Small intestine (tissue), 7 donors: ENCODE measurements at regions not wholly inside any gene's neighbourhood (a gene's known extent, or its start where the extent isn't known, plus 50 kb on each side); places are given as distances from the start of the nearest gene placed in this dataset.

ENCODE experiments used
- DNase-seq, 2 donors: peaks; one replicate each; pipeline versions ENCODE4 v3.0.0 to v3.0.0-alpha.2; 2013
- FAIRE-seq: peaks from 2 replicates; lab custom pipeline; 2012; peaks lifted over from hg19 to GRCh38; lab: Jason Lieb, UNC
- H3K27ac ChIP-seq, 3 donors: one replicate each; pipeline ENCODE4 v1.5.1; 2013; ENCODE audit warnings: low read length in 2 of 3, mild to moderate bottlenecking in 2 of 3, control low read depth in 1 of 3, inconsistent platforms in 1 of 3, low read depth in 1 of 3, moderate library complexity in 1 of 3
- H3K27me3 ChIP-seq, 3 donors: one replicate each; pipeline ENCODE4 v1.6.1; 2013; ENCODE audit warnings: low read length in 3 of 3, inconsistent platforms in 1 of 3; ENCODE audit not compliant: control insufficient read depth in 3 of 3, insufficient read depth in 3 of 3
- H3K36me3 ChIP-seq, 3 donors: one replicate each; pipeline ENCODE4 v1.6.1; 2013; ENCODE audit warnings: low read length in 3 of 3, inconsistent platforms in 1 of 3, low read depth in 1 of 3, mild to moderate bottlenecking in 1 of 3, moderate library complexity in 1 of 3; ENCODE audit not compliant: control insufficient read depth in 3 of 3, insufficient read depth in 2 of 3
- H3K4me1 ChIP-seq, 3 donors: one replicate each; pipeline ENCODE4 v1.6.1; 2013; ENCODE audit warnings: low read length in 2 of 3, inconsistent platforms in 1 of 3, low read depth in 1 of 3, mild to moderate bottlenecking in 1 of 3, moderate library complexity in 1 of 3; ENCODE audit not compliant: control insufficient read depth in 3 of 3, insufficient read depth in 2 of 3
- H3K4me3 ChIP-seq, 3 donors: one replicate each; pipeline ENCODE4 v1.5.1; 2013; ENCODE audit warnings: low read length in 3 of 3, control low read depth in 1 of 3, inconsistent platforms in 1 of 3, low read depth in 1 of 3, mild to moderate bottlenecking in 1 of 3, moderate library complexity in 1 of 3
- H3K9me3 ChIP-seq, 2 donors: one replicate each; pipeline ENCODE4 v1.6.1; 2013; ENCODE audit warnings: low read depth in 1 of 2, low read length in 1 of 2; ENCODE audit not compliant: control insufficient read depth in 2 of 2, insufficient read depth in 1 of 2
- WGBS, 3 donors: extraction: QIAGEN DNeasy Blood & Tissue Kit; methylation state at CpG; one replicate each; pipeline ENCODE4 v1.1.7; 2013; 5-methylcytosine and 5-hydroxymethylcytosine counted together
- donor health status: healthy with polysubstance abuse.
- donor health status: control.
- donor health status: control.
- donor health status: Bipolar disorder and iron deficiency.
- donor health status: healthy.

- Histone ChIP-seq H3K4me1 (peaks cover 2 to 37% (median 12%) of the 10 kb centered on the region in 3 donors), H3K36me3 (no peaks in the 10 kb centered on the region), H3K27ac (no peak overlapping the region), H3K4me3 (no peak overlapping the region), H3K9me3 (no peaks in the 10 kb centered on the region), H3K27me3 (no peaks in the 10 kb centered on the region)
- no peak for DNase-seq
- no peak for FAIRE-seq
- WGBS, 3 donors = 65 to 83% (median 72%) methylated on average over 8 of the region's 8 CpGs
Measured at GRCh38 chr2:42933824-42934254, 141.5 kb upstream of the HAAO start.

GRCh38 chr2:42932271-42933151 lies 140.1 kb upstream of the HAAO start:
- Histone ChIP-seq H3K4me1 (peaks cover 4 to 50% (median 13%) of the 10 kb centered on the region in 3 donors), H3K36me3 (no peaks in the 10 kb centered on the region), H3K27ac (peak overlapping the region in 1 of 3 donors; percentile 69), H3K9me3 (no peaks in the 10 kb centered on the region), H3K4me3 (no peak overlapping the region), H3K27me3 (no peaks in the 10 kb centered on the region)
- FAIRE-seq (no peak), DNase-seq (no peak)
- 78 to 82% (median 80%) methylated on average over 13 of the region's 13 CpGs for WGBS, 3 donors

GRCh38 chr2:42931818-42932195 lies 139.4 kb upstream of the HAAO start:
- no peak for DNase-seq
- FAIRE-seq = no peak
- peak overlapping the region in 1 of 3 donors; percentile 69 for H3K27ac ChIP-seq
- WGBS, 3 donors = 50 to 58% (median 50%) methylated on average over 3 of the region's 3 CpGs
- no peaks in the 10 kb centered on the region for H3K36me3 ChIP-seq
- no peaks in the 10 kb centered on the region for H3K27me3 ChIP-seq
- H3K4me3 ChIP-seq = no peak overlapping the region
- no peaks in the 10 kb centered on the region for H3K9me3 ChIP-seq
- H3K4me1 ChIP-seq = peaks cover 7 to 57% (median 20%) of the 10 kb centered on the region in 3 donors

GRCh38 chr2:42931146-42931817 lies 138.9 kb upstream of the HAAO start:
- no peaks in the 10 kb centered on the region for H3K36me3 ChIP-seq
- no peak overlapping the region for H3K4me3 ChIP-seq
- 62 to 75% (median 66%) methylated on average over 8 of the region's 8 CpGs for WGBS, 3 donors
- H3K27ac ChIP-seq = peak overlapping the region in 1 of 3 donors; percentile 69
- DNase-seq (no peak), FAIRE-seq (no peak)
- H3K4me1 ChIP-seq = peaks cover 8 to 63% (median 23%) of the 10 kb centered on the region in 3 donors
- H3K27me3 ChIP-seq = no peaks in the 10 kb centered on the region
- H3K9me3 ChIP-seq = no peaks in the 10 kb centered on the region

- no peaks in the 10 kb centered on the region for H3K9me3 ChIP-seq
- FAIRE-seq (no peak), DNase-seq (no peak)
- no peaks in the 10 kb centered on the region for H3K27me3 ChIP-seq
- H3K27ac ChIP-seq = peak overlapping the region; percentile 63 to 90 (median 71)
- H3K36me3 ChIP-seq = no peaks in the 10 kb centered on the region
- H3K4me1 ChIP-seq = peaks cover 18 to 74% (median 23%) of the 10 kb centered on the region in 3 donors
- WGBS, 3 donors = 27 to 44% (median 31%) methylated on average over 5 of the region's 5 CpGs
- H3K4me3 ChIP-seq = no peak overlapping the region
Measured at GRCh38 chr2:42930025-42930581, 137.7 kb upstream of the HAAO start.

GRCh38 chr2:42929546-42930024 lies 137.2 kb upstream of the HAAO start:
- Histone ChIP-seq H3K27me3 (no peaks in the 10 kb centered on the region), H3K9me3 (no peaks in the 10 kb centered on the region), H3K36me3 (no peaks in the 10 kb centered on the region), H3K27ac (peak overlapping the region; percentile 63 to 90 (median 71)), H3K4me1 (peaks cover 20 to 76% (median 23%) of the 10 kb centered on the region in 3 donors), H3K4me3 (no peak overlapping the region)
- DNase-seq (no peak), FAIRE-seq (no peak)
- 77 to 86% (median 81%) methylated on average over 4 of the region's 4 CpGs for WGBS, 3 donors

GRCh38 chr2:42928692-42929545 lies 136.5 kb upstream of the HAAO start:
- FAIRE-seq (no peak), DNase-seq (peak; percentile 83 to 93)
- no peaks in the 10 kb centered on the region for H3K27me3 ChIP-seq
- peaks cover 20 to 77% (median 28%) of the 10 kb centered on the region in 3 donors for H3K4me1 ChIP-seq
- no peaks in the 10 kb centered on the region for H3K36me3 ChIP-seq
- 24 to 48% (median 45%) methylated on average over 13 of the region's 13 CpGs for WGBS, 3 donors
- H3K9me3 ChIP-seq = no peaks in the 10 kb centered on the region
- H3K4me3 ChIP-seq = no peak overlapping the region
- peak overlapping the region; percentile 63 to 90 (median 71) for H3K27ac ChIP-seq
